ENCODE measurements at regions not wholly inside any gene's neighbourhood (a gene's known extent, or its start where the extent isn't known, plus 50 kb on each side); places are given as distances from the start of the nearest gene placed in this dataset.

GRCh38 chr15:92328207-92328606, 65.5 kb upstream of the ST8SIA2 start:
- ChIA-PET RAD21 (ENCODE audit: low non-redundant PET in 1 of 2, low total read pairs in 2 of 2, uncharacterized antibody in 2 of 2, unreplicated experiment in 2 of 2) (no interaction called here), CTCF (no interaction called here), POLR2A (no interaction called here)
- H3K27ac ChIP-seq (ENCODE audit: low read depth, low read length): no peak overlapping the region
- no peaks in the 10 kb centered on the region for H3K36me3 ChIP-seq (ENCODE audit: control insufficient read depth in 1 of 2, insufficient read depth in 2 of 2, low read length in 2 of 2)
- ATAC-seq: no peak
- H3K79me2 ChIP-seq (ENCODE audit: insufficient read depth, low read length): no peaks in the 10 kb centered on the region
- no peak overlapping the region for H3K4me3 ChIP-seq (replicated peaks in 1 of 2; ENCODE audit: low read depth in 1 of 2, low read length in 2 of 2)
- H3K4me2 ChIP-seq (ENCODE audit: low read length): no peak overlapping the region
- DNase-seq (ENCODE audit: low read depth, low spot score): no peak
- H2AFZ ChIP-seq (ENCODE audit: low read depth, low read length, poor library complexity, severe bottlenecking): no peak overlapping the region
- TF ChIP-seq ATF3 (IDR thresholded peaks at IDR 0.05) (no peak), SRF (IDR thresholded peaks at IDR 0.05; ENCODE audit: low read depth) (no peak), CEBPB (IDR thresholded peaks at IDR 0.05; ENCODE audit: low read depth) (no peak), SP1 (IDR thresholded peaks at IDR 0.05; ENCODE audit: low read depth) (no peak), FOSL1 (IDR thresholded peaks at IDR 0.05; ENCODE audit: low read depth) (no peak), SIN3A (IDR thresholded peaks at IDR 0.05; ENCODE audit: low read depth) (no peak), ZBTB33 (IDR thresholded peaks at IDR 0.05; ENCODE audit: extremely low read depth, insufficient replicate concordance, low read length) (no peak), POLR2A (IDR thresholded peaks at IDR 0.05; ENCODE audit: borderline replicate concordance, extremely low read depth, insufficient read depth, insufficient read length) (no peak)
- no peak overlapping the region for H3K9ac ChIP-seq (ENCODE audit: low read length)
- no peaks in the 10 kb centered on the region for H3K9me2 ChIP-seq (ENCODE audit: insufficient read depth)
- no peaks in the 10 kb centered on the region for H3K4me1 ChIP-seq (ENCODE audit: control insufficient read depth in 1 of 2, insufficient read depth in 2 of 2, low read length in 2 of 2)
- intact Hi-C loops (cut with micrococcal nuclease): no loop called here
- no peaks in the 10 kb centered on the region for H4K20me1 ChIP-seq (ENCODE audit: insufficient read depth)
- no TSS peak for BruUV-seq (replicated peaks)
- H3K9me3 ChIP-seq (ENCODE audit: control insufficient read depth in 1 of 2, insufficient read depth in 1 of 2, low read depth in 1 of 2, low read length in 2 of 2): no peaks in the 10 kb centered on the region
- H3K27me3 ChIP-seq (ENCODE audit: insufficient read depth, low read length): peaks cover 7% of the 10 kb centered on the region; the same call in 1 of the 2 replicates

Measured in HCT116 (cell line).